RWPE2 (cell line): ENCODE measurements at regions not wholly inside any gene's neighbourhood (a gene's known extent, or its start where the extent isn't known, plus 50 kb on each side); places are given as distances from the start of the nearest gene placed in this dataset.

Experiments
- ATAC-seq: fragments of 200-7000 bp; cut with Tn5 transposase; 3 replicates; pipeline ENCODE4 v1.9.1; 2021; ENCODE audit warnings: low read depth
- DNase-seq: peaks from one replicate; pipeline ENCODE4 v3.0.0-alpha.2; 2020; ENCODE audit warnings: low spot score
- H3K27ac ChIP-seq: fragments of 450-650 bp; 2 replicates; pipeline ENCODE4 v1.5.1; 2017; ENCODE audit warnings: mild to moderate bottlenecking; ENCODE audit not compliant: poor library complexity, severe bottlenecking
- H3K27me3 ChIP-seq: fragments of 250-450 bp; sonication (Bioruptor Pico); 2 replicates; pipeline ENCODE4 v1.5.1; 2021; ENCODE audit warnings: mild to moderate bottlenecking, moderate library complexity; ENCODE audit not compliant: insufficient read depth, poor library complexity, severe bottlenecking
- H3K36me3 ChIP-seq: fragments of 250-450 bp; sonication (Bioruptor Pico); 2 replicates; pipeline ENCODE4 v1.5.1; 2020; ENCODE audit warnings: low read depth, mild to moderate bottlenecking, moderate library complexity
- H3K4me1 ChIP-seq: fragments of 250-450 bp; sonication (Bioruptor Pico); 2 replicates; pipeline ENCODE4 v1.5.1; 2021; ENCODE audit warnings: mild to moderate bottlenecking, moderate library complexity; ENCODE audit not compliant: insufficient read depth, poor library complexity, severe bottlenecking
- H3K4me3 ChIP-seq: fragments of 250-450 bp; sonication (Bioruptor Pico); 2 replicates; pipeline ENCODE4 v1.5.1; 2021; ENCODE audit warnings: mild to moderate bottlenecking, moderate library complexity; ENCODE audit not compliant: severe bottlenecking
- H3K9me3 ChIP-seq: fragments of 250-450 bp; sonication (Bioruptor Pico); 2 replicates; pipeline ENCODE4 v1.5.1; 2021; ENCODE audit warnings: mild to moderate bottlenecking, moderate library complexity; ENCODE audit not compliant: severe bottlenecking
- TF ChIP-seq, protein P1 (sequence below): fragments of 450-650 bp; IDR thresholded peaks from one replicate; pipeline ENCODE4 v1.5.1; 2017; ENCODE audit warnings: mild to moderate bottlenecking, moderate library complexity; ENCODE audit not compliant: poor library complexity, severe bottlenecking

DNA sequence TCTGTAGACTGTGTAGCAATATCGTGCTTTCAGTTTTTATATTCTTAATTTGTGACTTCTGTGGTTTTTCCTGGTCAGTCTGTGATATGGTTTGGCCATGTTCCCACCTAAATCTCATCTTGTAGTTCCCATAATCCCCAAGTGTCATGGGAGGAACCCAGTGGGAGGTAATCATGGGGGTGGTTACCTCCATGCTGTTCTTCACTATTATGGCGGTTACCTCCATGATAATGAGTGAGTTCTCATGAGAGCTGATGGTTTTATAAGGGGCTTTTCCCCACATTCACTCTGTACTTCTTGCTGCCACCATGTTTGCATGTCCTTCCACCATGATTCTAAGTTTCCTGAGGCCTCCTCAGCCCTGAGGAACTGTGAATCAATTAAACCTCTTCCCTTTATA lies 169.8 kb downstream of the LEPR start:
- DNase-seq (no peak), ATAC-seq (no peak)
- Histone ChIP-seq H3K27ac (no peak overlapping the region), H3K9me3 (no peaks in the 10 kb centered on the region), H3K4me1 (no peaks in the 10 kb centered on the region), H3K36me3 (no peaks in the 10 kb centered on the region), H3K4me3 (no peak overlapping the region), H3K27me3 (no peaks in the 10 kb centered on the region)
- TF ChIP-seq, protein P1, sequence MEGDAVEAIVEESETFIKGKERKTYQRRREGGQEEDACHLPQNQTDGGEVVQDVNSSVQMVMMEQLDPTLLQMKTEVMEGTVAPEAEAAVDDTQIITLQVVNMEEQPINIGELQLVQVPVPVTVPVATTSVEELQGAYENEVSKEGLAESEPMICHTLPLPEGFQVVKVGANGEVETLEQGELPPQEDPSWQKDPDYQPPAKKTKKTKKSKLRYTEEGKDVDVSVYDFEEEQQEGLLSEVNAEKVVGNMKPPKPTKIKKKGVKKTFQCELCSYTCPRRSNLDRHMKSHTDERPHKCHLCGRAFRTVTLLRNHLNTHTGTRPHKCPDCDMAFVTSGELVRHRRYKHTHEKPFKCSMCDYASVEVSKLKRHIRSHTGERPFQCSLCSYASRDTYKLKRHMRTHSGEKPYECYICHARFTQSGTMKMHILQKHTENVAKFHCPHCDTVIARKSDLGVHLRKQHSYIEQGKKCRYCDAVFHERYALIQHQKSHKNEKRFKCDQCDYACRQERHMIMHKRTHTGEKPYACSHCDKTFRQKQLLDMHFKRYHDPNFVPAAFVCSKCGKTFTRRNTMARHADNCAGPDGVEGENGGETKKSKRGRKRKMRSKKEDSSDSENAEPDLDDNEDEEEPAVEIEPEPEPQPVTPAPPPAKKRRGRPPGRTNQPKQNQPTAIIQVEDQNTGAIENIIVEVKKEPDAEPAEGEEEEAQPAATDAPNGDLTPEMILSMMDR, result no peak

DNA sequence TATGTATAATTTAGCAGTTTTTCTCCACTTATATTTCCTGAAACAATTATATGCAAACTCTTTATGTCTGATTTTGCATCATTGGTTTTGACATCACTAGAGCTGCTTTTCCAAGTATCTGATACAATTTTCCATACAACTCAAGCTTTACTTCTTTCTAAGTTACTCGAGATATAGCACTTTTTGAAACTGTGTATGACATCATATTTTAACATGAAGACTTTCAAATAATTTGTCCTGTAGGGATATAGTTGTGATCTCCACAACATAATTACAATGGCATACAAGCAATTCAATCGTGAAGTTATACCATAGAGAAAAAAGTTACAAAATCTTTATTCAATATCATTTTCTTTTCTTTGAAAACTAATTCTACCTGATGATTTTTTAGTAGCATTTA lies 173.0 kb downstream of the LEPR start:
- no peak overlapping the region for H3K27ac ChIP-seq
- ATAC-seq, result no peak
- H3K36me3 ChIP-seq, result no peaks in the 10 kb centered on the region
- H3K4me3 ChIP-seq, result no peak overlapping the region
- no peak for DNase-seq
- TF ChIP-seq, protein P1, result no peak
- no peaks in the 10 kb centered on the region for H3K9me3 ChIP-seq
- no peaks in the 10 kb centered on the region for H3K4me1 ChIP-seq
- H3K27me3 ChIP-seq, result no peaks in the 10 kb centered on the region

DNA sequence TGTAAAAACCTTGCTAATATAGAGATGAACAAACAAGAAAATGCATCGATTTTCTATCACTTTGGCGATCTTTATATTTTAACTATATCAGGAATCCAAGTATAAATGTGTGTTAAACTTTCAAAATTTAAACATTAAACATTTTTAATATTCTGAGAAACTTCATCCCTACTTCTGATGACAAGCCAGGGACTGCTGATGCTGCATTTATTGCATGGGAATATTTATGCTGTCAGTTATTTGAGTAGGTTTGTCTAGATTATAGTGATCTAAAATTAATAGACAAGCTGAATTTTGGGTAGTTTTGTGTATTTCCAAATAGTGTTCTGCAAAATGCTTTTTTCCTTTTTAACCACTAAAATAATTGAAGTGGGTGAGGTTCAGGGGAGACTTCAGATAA lies 175.3 kb downstream of the LEPR start:
- TF ChIP-seq, protein P1, result no peak
- DNase-seq (no peak), ATAC-seq (no peak)
- H3K27me3 ChIP-seq, result no peaks in the 10 kb centered on the region
- H3K36me3 ChIP-seq, result no peaks in the 10 kb centered on the region
- no peak overlapping the region for H3K27ac ChIP-seq
- no peaks in the 10 kb centered on the region for H3K4me1 ChIP-seq
- H3K4me3 ChIP-seq, result no peak overlapping the region
- no peaks in the 10 kb centered on the region for H3K9me3 ChIP-seq

DNA sequence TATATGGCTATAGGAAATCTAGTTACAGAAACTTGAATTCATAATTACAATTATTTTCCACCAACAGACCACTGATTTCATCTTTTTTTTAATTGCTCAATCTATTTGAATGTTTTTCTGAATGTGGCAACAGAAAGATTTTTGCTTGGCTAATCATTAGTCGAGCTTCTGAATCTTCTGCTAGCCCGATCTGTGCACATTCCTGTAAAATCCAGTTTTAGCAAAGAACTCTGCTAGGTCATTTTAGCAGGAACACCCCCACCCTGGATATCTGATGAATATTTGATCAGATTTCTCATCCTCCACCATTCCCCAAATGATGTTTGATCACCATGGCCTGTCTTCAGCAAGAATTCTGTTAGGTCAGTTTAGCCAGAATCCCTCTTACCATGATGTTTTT lies 176.3 kb downstream of the LEPR start:
- H3K9me3 ChIP-seq, result no peaks in the 10 kb centered on the region
- TF ChIP-seq, protein P1, result no peak
- no peaks in the 10 kb centered on the region for H3K36me3 ChIP-seq
- DNase-seq, result no peak
- H3K4me1 ChIP-seq, result no peaks in the 10 kb centered on the region
- no peak overlapping the region for H3K4me3 ChIP-seq
- no peak for ATAC-seq
- H3K27ac ChIP-seq, result no peak overlapping the region
- no peaks in the 10 kb centered on the region for H3K27me3 ChIP-seq

DNA sequence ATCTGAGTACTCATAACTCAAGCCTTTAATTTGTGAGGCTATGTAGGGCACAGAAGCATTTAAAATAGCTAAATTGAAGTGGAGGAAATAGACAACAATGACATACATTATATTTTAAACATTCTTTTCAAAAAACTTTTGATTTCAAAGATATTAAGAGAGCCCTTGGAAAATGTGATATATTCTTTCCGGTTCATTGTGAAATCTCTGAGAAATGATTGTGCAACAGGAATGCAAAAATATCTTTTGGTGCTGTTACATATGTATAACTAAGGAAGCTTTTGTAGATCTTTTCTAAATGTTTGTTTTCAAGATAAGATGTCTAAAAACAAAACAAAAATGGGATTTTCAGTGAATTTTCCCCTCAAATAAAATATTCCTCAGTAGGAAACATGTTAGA lies 185.2 kb downstream of the LEPR start:
- no peaks in the 10 kb centered on the region for H3K9me3 ChIP-seq
- H3K27ac ChIP-seq, result no peak overlapping the region
- H3K4me1 ChIP-seq, result no peaks in the 10 kb centered on the region
- TF ChIP-seq, protein P1, result no peak
- H3K36me3 ChIP-seq, result no peaks in the 10 kb centered on the region
- no peak for ATAC-seq
- DNase-seq, result no peak
- no peak overlapping the region for H3K4me3 ChIP-seq
- H3K27me3 ChIP-seq, result no peaks in the 10 kb centered on the region
